ENCODE measurements at regions not wholly inside any gene's neighbourhood (a gene's known extent, or its start where the extent isn't known, plus 50 kb on each side); places are given as distances from the start of the nearest gene placed in this dataset.
"Not testable (repeated sequence)": the region's sequence is repeated elsewhere in the genome, so short reads cannot be mapped to it uniquely, and the experiment has no call there.

- DNase-seq (ENCODE audit: low read depth): no peak
These were observed 1004.9 kb upstream of the NRXN1 start for GRCh38 chr2:52036853-52037252.

GRCh38 chr2:52036024-52036423 lies 1004.1 kb upstream of the NRXN1 start:
- DNase-seq (ENCODE audit: low read depth): no peak

- no peak for DNase-seq (ENCODE audit: low read depth)
These were observed 1003.5 kb upstream of the NRXN1 start for GRCh38 chr2:52035391-52035790.

GRCh38 chr2:52034706-52035105 lies 1002.8 kb upstream of the NRXN1 start:
- no peak for DNase-seq (ENCODE audit: low read depth)

GRCh38 chr2:52022006-52022405 lies 990.1 kb upstream of the NRXN1 start:
- no peak for DNase-seq (ENCODE audit: low read depth)

GRCh38 chr2:52017646-52018235 lies 985.8 kb upstream of the NRXN1 start:
- DNase-seq (ENCODE audit: low read depth): no peak

- DNase-seq (ENCODE audit: low read depth): not testable (repeated sequence)
These were observed 975.0 kb upstream of the NRXN1 start for GRCh38 chr2:52006821-52007366.

GRCh38 chr2:52000151-52000855 lies 968.4 kb upstream of the NRXN1 start:
- no peak for DNase-seq (ENCODE audit: low read depth)

GRCh38 chr2:51998890-51999289 lies 967.0 kb upstream of the NRXN1 start:
- DNase-seq (ENCODE audit: low read depth): no peak

GRCh38 chr2:51997571-51997970 lies 965.6 kb upstream of the NRXN1 start:
- DNase-seq (ENCODE audit: low read depth): no peak

GRCh38 chr2:51995293-51995692 lies 963.4 kb upstream of the NRXN1 start:
- DNase-seq (ENCODE audit: low read depth): no peak

GRCh38 chr2:51994123-51994763 lies 962.3 kb upstream of the NRXN1 start:
- no peak for DNase-seq (ENCODE audit: low read depth)

GRCh38 chr2:51990684-51991083 lies 958.8 kb upstream of the NRXN1 start:
- DNase-seq (ENCODE audit: low read depth): no peak

- DNase-seq (ENCODE audit: low read depth): no peak
These were observed 954.2 kb upstream of the NRXN1 start for GRCh38 chr2:51986101-51986500.

- DNase-seq (ENCODE audit: low read depth): no peak
These were observed 949.9 kb upstream of the NRXN1 start for GRCh38 chr2:51981783-51982182.

- no peak for DNase-seq (ENCODE audit: low read depth)
These were observed 944.7 kb upstream of the NRXN1 start for GRCh38 chr2:51976623-51977022.

- DNase-seq (ENCODE audit: low read depth): no peak
These were observed 939.2 kb upstream of the NRXN1 start for GRCh38 chr2:51971136-51971535.

GRCh38 chr2:51969347-51969746 lies 937.4 kb upstream of the NRXN1 start:
- no peak for DNase-seq (ENCODE audit: low read depth)

- no peak for DNase-seq (ENCODE audit: low read depth)
These were observed 929.0 kb upstream of the NRXN1 start for GRCh38 chr2:51960841-51961335.

GRCh38 chr2:51960281-51960680 lies 928.3 kb upstream of the NRXN1 start:
- no peak for DNase-seq (ENCODE audit: low read depth)

- DNase-seq (ENCODE audit: low read depth): no peak
These were observed 927.8 kb upstream of the NRXN1 start for GRCh38 chr2:51959696-51960095.

- no peak for DNase-seq (ENCODE audit: low read depth)
These were observed 922.0 kb upstream of the NRXN1 start for GRCh38 chr2:51953931-51954330.

GRCh38 chr2:51921076-51921475 lies 889.1 kb upstream of the NRXN1 start:
- no peak for DNase-seq (ENCODE audit: low read depth)
